ENCODE measurements at regions not wholly inside any gene's neighbourhood (a gene's known extent, or its start where the extent isn't known, plus 50 kb on each side); places are given as distances from the start of the nearest gene placed in this dataset.

DNA sequence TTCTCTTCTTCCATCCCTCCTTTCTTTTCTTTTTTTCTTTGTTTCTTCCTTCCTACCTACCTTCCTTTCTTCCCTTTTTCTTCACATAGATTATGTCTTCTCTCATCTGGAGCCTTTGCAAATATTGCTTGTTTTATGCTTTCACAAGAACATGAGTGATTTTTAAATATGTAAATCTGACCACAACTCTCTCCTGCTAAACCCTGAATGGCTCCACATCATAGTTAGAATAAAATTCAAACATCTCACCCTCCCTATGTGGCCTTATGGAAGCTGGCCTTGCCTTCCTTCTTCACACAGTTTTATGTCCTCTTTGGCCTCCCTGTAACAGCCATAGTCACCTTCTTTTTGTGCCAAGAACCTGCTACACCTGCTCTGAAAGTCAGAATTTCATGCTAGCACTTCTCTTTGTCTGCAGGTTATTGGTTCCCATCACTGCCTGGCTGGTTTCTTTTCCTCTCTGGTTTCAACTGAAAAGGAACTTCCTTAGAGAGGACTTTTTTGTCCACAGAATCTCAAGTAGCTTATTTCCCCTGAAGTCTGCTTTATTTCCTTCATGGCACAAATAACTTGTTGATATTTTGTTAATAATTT lies 114.3 kb upstream of the TNC start:
- H3K9me3 ChIP-seq = no peaks in the 10 kb centered on the region
- H3K9me2 ChIP-seq = no peaks in the 10 kb centered on the region
- H3K79me2 ChIP-seq (ENCODE audit: insufficient read depth) = no peaks in the 10 kb centered on the region
- peaks cover 10% of the 10 kb centered on the region for H3F3A ChIP-seq (replicated peaks; ENCODE audit: insufficient read depth)
- H3K27ac ChIP-seq (ENCODE audit: low read depth in 2 of 2, low read length in 1 of 2) = no peak overlapping the region
- H3K4me1 ChIP-seq (ENCODE audit: control insufficient read depth in 1 of 2, insufficient read depth in 2 of 2, low read depth in 1 of 2, low read length in 1 of 2) = peaks cover 7 to 13% of the 10 kb centered on the region in 2 experiments; a peak in 3 of 4 replicates
- ChIA-PET CTCF (no interaction called here), POLR2A (no interaction called here)
- H3K4me2 ChIP-seq = no peak overlapping the region
- no peak for DNase-seq
- no peaks in the 10 kb centered on the region for H3K36me3 ChIP-seq (replicated peaks in 1 of 2; ENCODE audit: control insufficient read depth in 1 of 2, insufficient read depth in 2 of 2, low read length in 1 of 2)
- H3K27me3 ChIP-seq (ENCODE audit: insufficient read depth) = no peaks in the 10 kb centered on the region
- TF ChIP-seq RXRA (IDR thresholded peaks at IDR 0.05; ENCODE audit: borderline replicate concordance, low read depth) (no peak), CTCF (IDR thresholded peaks at IDR 0.05) (no peak), MEF2A (IDR thresholded peaks at IDR 0.05; ENCODE audit: borderline replicate concordance, low read depth) (no peak), FOXJ3 (CRISPR knock-in tag; IDR thresholded peaks at IDR 0.05) (no peak)
- TF ChIP-seq, protein P1, sequence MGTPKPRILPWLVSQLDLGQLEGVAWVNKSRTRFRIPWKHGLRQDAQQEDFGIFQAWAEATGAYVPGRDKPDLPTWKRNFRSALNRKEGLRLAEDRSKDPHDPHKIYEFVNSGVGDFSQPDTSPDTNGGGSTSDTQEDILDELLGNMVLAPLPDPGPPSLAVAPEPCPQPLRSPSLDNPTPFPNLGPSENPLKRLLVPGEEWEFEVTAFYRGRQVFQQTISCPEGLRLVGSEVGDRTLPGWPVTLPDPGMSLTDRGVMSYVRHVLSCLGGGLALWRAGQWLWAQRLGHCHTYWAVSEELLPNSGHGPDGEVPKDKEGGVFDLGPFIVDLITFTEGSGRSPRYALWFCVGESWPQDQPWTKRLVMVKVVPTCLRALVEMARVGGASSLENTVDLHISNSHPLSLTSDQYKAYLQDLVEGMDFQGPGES (IDR thresholded peaks at IDR 0.05; ENCODE audit: low read depth, low read length) = no peak
- H4K20me1 ChIP-seq (ENCODE audit: insufficient read depth) = no peaks in the 10 kb centered on the region
- no peak overlapping the region for H3K4me3 ChIP-seq (ENCODE audit: low read depth in 2 of 2, low read length in 1 of 2)
- H2AFZ ChIP-seq (ENCODE audit: low read depth) = no peak overlapping the region
- H3K9ac ChIP-seq = no peak overlapping the region

GRCh38 chr9:115234094-115234493 lies 116.1 kb upstream of the TNC start:
- peaks cover 7 to 13% of the 10 kb centered on the region in 2 experiments; a peak in 3 of 4 replicates for H3K4me1 ChIP-seq (ENCODE audit: control insufficient read depth in 1 of 2, insufficient read depth in 2 of 2, low read depth in 1 of 2, low read length in 1 of 2)
- peaks cover 10% of the 10 kb centered on the region for H3F3A ChIP-seq (replicated peaks; ENCODE audit: insufficient read depth)
- H3K9ac ChIP-seq = no peak overlapping the region; the same call in 1 of the 2 replicates
- peak overlapping the region; percentile 62 to 79; a peak in 3 of 4 replicates for H3K27ac ChIP-seq (ENCODE audit: low read depth in 2 of 2, low read length in 1 of 2)
- no peaks in the 10 kb centered on the region for H3K27me3 ChIP-seq (ENCODE audit: insufficient read depth)
- no peaks in the 10 kb centered on the region for H3K79me2 ChIP-seq (ENCODE audit: insufficient read depth)
- no peak overlapping the region for H3K4me3 ChIP-seq (ENCODE audit: low read depth in 2 of 2, low read length in 1 of 2)
- H4K20me1 ChIP-seq (ENCODE audit: insufficient read depth) = no peaks in the 10 kb centered on the region
- no peaks in the 10 kb centered on the region for H3K36me3 ChIP-seq (replicated peaks in 1 of 2; ENCODE audit: control insufficient read depth in 1 of 2, insufficient read depth in 2 of 2, low read length in 1 of 2)
- peak overlapping the region; percentile 75; the same call in 1 of the 2 replicates for H2AFZ ChIP-seq (ENCODE audit: low read depth)
- DNase-seq = no peak
- ChIA-PET CTCF (no interaction called here), POLR2A (no interaction called here)
- peak overlapping the region; percentile 65 for H3K4me2 ChIP-seq
- no peaks in the 10 kb centered on the region for H3K9me2 ChIP-seq
- WGBS (ENCODE audit: low lambda C conversion rate) = 35% methylated on average over 2 of the region's 2 CpGs
- H3K9me3 ChIP-seq = no peaks in the 10 kb centered on the region
- TF ChIP-seq FOXM1 (IDR thresholded peaks at IDR 0.05; ENCODE audit: low read depth) = no peak
- TF ChIP-seq, protein P1 (IDR thresholded peaks at IDR 0.05; ENCODE audit: low read depth, low read length) = no peak
- no peak for TF ChIP-seq ZBTB33 (IDR thresholded peaks at IDR 0.05; ENCODE audit: borderline replicate concordance, low read depth)
- no peak for TF ChIP-seq SMC3 (IDR thresholded peaks at IDR 0.05; ENCODE audit: low read depth, low read length)
- no peak for TF ChIP-seq NRF1 (IDR thresholded peaks at IDR 0.05; ENCODE audit: low read depth, low read length)
- peak; percentile 46; the same call in 1 of the 2 replicates for TF ChIP-seq POLR2AphosphoS5 (IDR thresholded peaks at IDR 0.05; ENCODE audit: low read depth, low read length)
- peak; percentile 43; the same call in 1 of the 2 replicates for TF ChIP-seq TEAD4 (IDR thresholded peaks at IDR 0.05; ENCODE audit: borderline replicate concordance, insufficient read depth)
- TF ChIP-seq YY1 (IDR thresholded peaks at IDR 0.05; ENCODE audit: low read depth) = no peak
- peak; percentile 92 for TF ChIP-seq TCF12 (IDR thresholded peaks at IDR 0.05)
- peak; percentile 75 for TF ChIP-seq NFIC (IDR thresholded peaks at IDR 0.05; ENCODE audit: borderline replicate concordance)
- TF ChIP-seq PBX3 (IDR thresholded peaks at IDR 0.05) = peak; percentile 65
- no peak for TF ChIP-seq MXI1 (IDR thresholded peaks at IDR 0.05; ENCODE audit: low read depth, low read length)
- TF ChIP-seq RXRA (IDR thresholded peaks at IDR 0.05; ENCODE audit: borderline replicate concordance, low read depth) = peak; percentile 99
- TF ChIP-seq FOSL2 (IDR thresholded peaks at IDR 0.05; ENCODE audit: borderline replicate concordance, low read depth) = peak; percentile 90; the same call in 1 of the 2 replicates
- TF ChIP-seq JUND (IDR thresholded peaks at IDR 0.05) = peak; percentile 84
- peak in 1 of 2 experiments; percentile 84; a peak in 1 of 4 replicates for TF ChIP-seq EP300 (IDR thresholded peaks at IDR 0.05; ENCODE audit: borderline replicate concordance in 1 of 2, low read depth in 1 of 2, low read length in 1 of 2)

Measured in SK-N-SH (cell line).